H9 (cell line): ENCODE measurements at regions not wholly inside any gene's neighbourhood (a gene's known extent, or its start where the extent isn't known, plus 50 kb on each side); places are given as distances from the start of the nearest gene placed in this dataset.

Source experiments
- DNase-seq: peaks from one replicate; pipeline ENCODE4 v3.0.0-alpha.2; 2017
- H2AFZ ChIP-seq: one replicate; pipeline ENCODE4 v1.6.1; 2013; ENCODE audit warnings: mild to moderate bottlenecking, low read length, control low read depth, moderate library complexity
- H2AK5ac ChIP-seq: 2 replicates; pipeline ENCODE4 v1.6.1; 2013; ENCODE audit warnings: low read length, control low read depth, mixed read lengths; ENCODE audit not compliant: insufficient read length
- H2BK120ac ChIP-seq: one replicate; pipeline ENCODE4 v1.6.1; 2013; ENCODE audit warnings: low read depth, mild to moderate bottlenecking, low read length, control low read depth, inconsistent platforms; ENCODE audit not compliant: poor library complexity, severe bottlenecking
- H2BK12ac ChIP-seq: 2 replicates; pipeline ENCODE4 v1.6.1; 2013; ENCODE audit warnings: low read length, control low read depth, mixed read lengths, low read depth; ENCODE audit not compliant: insufficient read length
- H2BK15ac ChIP-seq: 2 replicates; pipeline ENCODE4 v1.6.1; 2013; ENCODE audit warnings: low read depth, low read length, control low read depth
- H2BK20ac ChIP-seq: one replicate; pipeline ENCODE4 v1.6.1; 2013; ENCODE audit warnings: low read depth, mild to moderate bottlenecking, low read length, control low read depth, inconsistent platforms; ENCODE audit not compliant: poor library complexity, severe bottlenecking
- H2BK5ac ChIP-seq: 2 replicates; pipeline ENCODE4 v1.6.1; 2013; ENCODE audit warnings: low read length, control low read depth, mixed read lengths; ENCODE audit not compliant: insufficient read length
- H3K14ac ChIP-seq: 2 replicates; pipeline ENCODE4 v1.6.1; 2013; ENCODE audit warnings: low read length, control low read depth; ENCODE audit not compliant: insufficient read depth
- H3K18ac ChIP-seq: 2 replicates; pipeline ENCODE4 v1.6.1; 2013; ENCODE audit warnings: low read depth, mild to moderate bottlenecking, mixed read lengths, low read length, control low read depth; ENCODE audit not compliant: insufficient read length
- H3K23ac ChIP-seq: 2 replicates; pipeline ENCODE4 v1.6.1; 2013; ENCODE audit warnings: low read length, control low read depth, mixed read lengths, low read depth; ENCODE audit not compliant: insufficient read length
- H3K23me2 ChIP-seq: 2 replicates; pipeline ENCODE4 v1.6.1; 2013; ENCODE audit warnings: low read depth, mild to moderate bottlenecking, mixed read lengths, low read length, control low read depth; ENCODE audit not compliant: insufficient read length, poor library complexity, severe bottlenecking
- H3K27ac ChIP-seq: 2 replicates; pipeline ENCODE4 v1.5.1; 2013; ENCODE audit warnings: low read length, control low read depth, mixed read lengths, low read depth; ENCODE audit not compliant: insufficient read length
- H3K27me3 ChIP-seq: 2 replicates; pipeline ENCODE4 v1.6.1; 2013; ENCODE audit warnings: low read length, control low read depth, inconsistent platforms; ENCODE audit not compliant: insufficient read depth
- H3K4ac ChIP-seq: 2 replicates; pipeline ENCODE4 v1.6.1; 2013; ENCODE audit warnings: low read depth, mild to moderate bottlenecking, control low read depth, inconsistent platforms, low read length, moderate library complexity
- H3K4me1 ChIP-seq: 2 replicates; pipeline ENCODE4 v1.6.1; 2013; ENCODE audit warnings: low read length, control low read depth, inconsistent platforms; ENCODE audit not compliant: insufficient read depth
- H3K4me2 ChIP-seq: 2 replicates; pipeline ENCODE4 v1.6.1; 2013; ENCODE audit warnings: low read length, control low read depth, mixed read lengths; ENCODE audit not compliant: insufficient read length, insufficient read depth
- H3K56ac ChIP-seq: 2 replicates; pipeline ENCODE4 v1.6.1; 2013; ENCODE audit warnings: low read depth, mild to moderate bottlenecking, mixed read lengths, low read length, control low read depth; ENCODE audit not compliant: insufficient read length
- H3K79me1 ChIP-seq: 2 replicates; pipeline ENCODE4 v1.6.1; 2013; ENCODE audit warnings: low read depth, mild to moderate bottlenecking, moderate library complexity, low read length, control low read depth, inconsistent platforms; ENCODE audit not compliant: insufficient read depth, poor library complexity, severe bottlenecking
- H3K79me2 ChIP-seq: 2 replicates; pipeline ENCODE4 v1.6.1; 2013; ENCODE audit warnings: low read length, control low read depth, inconsistent platforms; ENCODE audit not compliant: insufficient read depth
- H3K9ac ChIP-seq: 2 replicates; pipeline ENCODE4 v1.6.1; 2013; ENCODE audit warnings: low read length, control low read depth, mixed read lengths; ENCODE audit not compliant: insufficient read length; ENCODE audit errors: extremely low read depth
- H3K9me3 ChIP-seq: one replicate; pipeline ENCODE4 v1.6.1; 2013; ENCODE audit warnings: low read depth, low read length, inconsistent platforms; ENCODE audit not compliant: control insufficient read depth
- H3T11ph ChIP-seq: one replicate; pipeline ENCODE4 v1.6.1; 2013; ENCODE audit warnings: mild to moderate bottlenecking, low read length, control low read depth, inconsistent platforms
- H4K20me1 ChIP-seq: one replicate; pipeline ENCODE4 v1.6.1; 2013; ENCODE audit not compliant: control insufficient read depth, insufficient read length, insufficient read depth
- H4K5ac ChIP-seq: 2 replicates; pipeline ENCODE4 v1.6.1; 2013; ENCODE audit warnings: low read depth, mild to moderate bottlenecking, mixed read lengths, low read length, control low read depth; ENCODE audit not compliant: insufficient read length
- H4K8ac ChIP-seq: replicated peaks from 2 replicates; pipeline ENCODE4 v1.6.1; 2013; ENCODE audit warnings: low read length, control low read depth, mixed read lengths, low read depth; ENCODE audit not compliant: insufficient read length
- H4K91ac ChIP-seq: 2 replicates; pipeline ENCODE4 v1.6.1; 2013; ENCODE audit warnings: low read depth, mild to moderate bottlenecking, moderate library complexity, mixed read lengths, low read length, control low read depth; ENCODE audit not compliant: insufficient read length
- H3K27ac Mint-ChIP-seq, 3 experiments: 2 replicates in 2 of 3; 3 replicates in 1 of 3; pipeline ENCODE4 v1.8.0; 2020 to 2021; ENCODE audit warnings: mixed read lengths in 3 of 3, mild to moderate bottlenecking in 1 of 3, moderate library complexity in 1 of 3
- H3K27me3 Mint-ChIP-seq: 2 replicates; pipeline ENCODE4 v1.8.0; 2021; ENCODE audit warnings: low read depth, mild to moderate bottlenecking, moderate library complexity, mixed read lengths
- H3K36me3 Mint-ChIP-seq, 3 experiments: 2 replicates in 2 of 3; 3 replicates in 1 of 3; pipeline ENCODE4 v1.8.0; 2020 to 2021; ENCODE audit warnings: low read depth in 3 of 3, mixed read lengths in 3 of 3; ENCODE audit not compliant: insufficient read depth in 1 of 3
- H3K4me1 Mint-ChIP-seq, 2 experiments: 2 replicates each; pipeline ENCODE4 v1.8.0; 2020; ENCODE audit warnings: mixed read lengths in 2 of 2
- H3K4me3 Mint-ChIP-seq, 2 experiments: 2 replicates in 1 of 2; 3 replicates in 1 of 2; pipeline ENCODE4 v1.8.0; 2020 to 2021; ENCODE audit warnings: mild to moderate bottlenecking in 2 of 2, mixed read lengths in 2 of 2, moderate library complexity in 1 of 2
- H3K9me3 Mint-ChIP-seq, 2 experiments: 2 replicates in 1 of 2; 3 replicates in 1 of 2; pipeline ENCODE4 v1.8.0; 2020; ENCODE audit warnings: mild to moderate bottlenecking in 2 of 2, mixed read lengths in 2 of 2, moderate library complexity in 1 of 2
- CTCF ChIP-seq: fragments of 200-600 bp; sonication (generic); conservative IDR thresholded peaks from 3 replicates; pipeline ENCODE4 v1.8.0; 2021; ENCODE audit warnings: antibody characterized with exemption, mild to moderate bottlenecking
- WGBS: extraction: QIAGEN DNeasy Blood & Tissue Kit; methylation state at CpG from one replicate; pipeline ENCODE4 v1.1.7; 2013; ENCODE audit warnings: missing lambda C conversion rate, low lambda C conversion rate, mixed read lengths; ENCODE audit not compliant: insufficient read length; ENCODE audit errors: extremely low coverage; 5-methylcytosine and 5-hydroxymethylcytosine counted together

GRCh38 chr18:14940735-14941134, 192.8 kb downstream of the ANKRD30B start:
- Histone ChIP-seq H4K5ac (no peak overlapping the region), H3K27me3 (no peaks in the 10 kb centered on the region), H4K8ac (no peak overlapping the region), H3K23ac (no peak overlapping the region), H3K9ac (no peak overlapping the region), H3K4me1 (no peaks in the 10 kb centered on the region), H4K20me1 (no peaks in the 10 kb centered on the region), H3K79me1 (no peaks in the 10 kb centered on the region), H2BK120ac (no peak overlapping the region), H3K23me2 (peaks cover 2% of the 10 kb centered on the region), H4K91ac (no peak overlapping the region), H3K27ac (no peak overlapping the region), H2BK12ac (no peak overlapping the region), H3K14ac (no peak overlapping the region), H2AK5ac (no peak overlapping the region), H3K9me3 (peaks cover 94% of the 10 kb centered on the region), H3K79me2 (no peaks in the 10 kb centered on the region), H2BK15ac (no peak overlapping the region), H2BK5ac (no peak overlapping the region), H3T11ph (no peak overlapping the region), H2AFZ (no peak overlapping the region), H3K18ac (no peak overlapping the region), H2BK20ac (no peak overlapping the region), H3K4me2 (no peak overlapping the region), H3K4ac (no peak overlapping the region), H3K56ac (no peak overlapping the region)
- Mint-ChIP-seq H3K27ac (no peak overlapping the region), H3K36me3 (peaks cover 16 to 30% (median 26%) of the 10 kb centered on the region in 3 experiments; a peak in 6 of 7 replicates), H3K4me1 (no peaks in the 10 kb centered on the region), H3K9me3 (peaks cover 89 to 94% of the 10 kb centered on the region in 2 experiments), H3K27me3 (peaks cover 1% of the 10 kb centered on the region; the same call in 1 of the 2 replicates), H3K4me3 (no peak overlapping the region)
- no peak for DNase-seq
- no peak for TF ChIP-seq CTCF
- WGBS: no CpG with 5 or more reads among the region's 2 CpGs
